Activated effector memory CD4-positive, alpha-beta T cell treated with Interleukin-2 at 50 U/mL for 16 hours (primary cell): ENCODE measurements at regions not wholly inside any gene's neighbourhood (a gene's known extent, or its start where the extent isn't known, plus 50 kb on each side); places are given as distances from the start of the nearest gene placed in this dataset.
A peak's percentile ranks its signal among the peaks of the same experiment; 100 is the strongest.
"Not testable (repeated sequence)": the region's sequence is repeated elsewhere in the genome, so short reads cannot be mapped to it uniquely, and the experiment has no call there.

Experiments
- DNase-seq: peaks from one replicate; pipeline ENCODE4 v3.0.0-alpha.2; 2020

- DNase-seq: no peak
Observed at GRCh38 chr18:70961939-70962338, 673.1 kb downstream of the SOCS6 start.

GRCh38 chr18:70956554-70956953 is 667.7 kb downstream of the SOCS6 start:
- DNase-seq: no peak

GRCh38 chr18:70936160-70936559 is 647.3 kb downstream of the SOCS6 start:
- no peak for DNase-seq

GRCh38 chr18:70931942-70932814 is 643.3 kb downstream of the SOCS6 start:
- DNase-seq: no peak

- DNase-seq: no peak
Observed at GRCh38 chr18:70920840-70921374, 632.1 kb downstream of the SOCS6 start.

GRCh38 chr18:70907673-70908072 is 618.8 kb downstream of the SOCS6 start:
- DNase-seq: no peak

GRCh38 chr18:70892381-70892780 is 603.5 kb downstream of the SOCS6 start:
- DNase-seq: no peak

- no peak for DNase-seq
Observed at GRCh38 chr18:70870292-70870691, 581.4 kb downstream of the SOCS6 start.

GRCh38 chr18:70848329-70848728 is 559.5 kb downstream of the SOCS6 start:
- no peak for DNase-seq

- DNase-seq: no peak
Observed at GRCh38 chr18:70840649-70841048, 551.8 kb downstream of the SOCS6 start.

- no peak for DNase-seq
Observed at GRCh38 chr18:70827632-70828031, 538.8 kb downstream of the SOCS6 start.

GRCh38 chr18:70826571-70826970 is 537.7 kb downstream of the SOCS6 start:
- no peak for DNase-seq

- DNase-seq: no peak
Observed at GRCh38 chr18:70822691-70823090, 533.8 kb downstream of the SOCS6 start.

GRCh38 chr18:70822117-70822516 is 533.3 kb downstream of the SOCS6 start:
- DNase-seq: no peak

- no peak for DNase-seq
Observed at GRCh38 chr18:70808481-70809056, 519.7 kb downstream of the SOCS6 start.

- peak; percentile 39 for DNase-seq
Observed at GRCh38 chr18:70781860-70782453, 493.1 kb downstream of the SOCS6 start.

- DNase-seq: not testable (repeated sequence)
Observed at GRCh38 chr18:70766254-70766653, 477.4 kb downstream of the SOCS6 start.

- no peak for DNase-seq
Observed at GRCh38 chr18:70762812-70763211, 474.0 kb downstream of the SOCS6 start.

- DNase-seq: no peak
Observed at GRCh38 chr18:70758780-70759179, 469.9 kb downstream of the SOCS6 start.

- no peak for DNase-seq
Observed at GRCh38 chr18:70754486-70754885, 465.6 kb downstream of the SOCS6 start.

- DNase-seq: no peak
Observed at GRCh38 chr18:70732916-70733315, 444.1 kb downstream of the SOCS6 start.

- DNase-seq: no peak
Observed at GRCh38 chr18:70732188-70732587, 443.3 kb downstream of the SOCS6 start.

GRCh38 chr18:70720607-70721006 is 431.8 kb downstream of the SOCS6 start:
- no peak for DNase-seq

GRCh38 chr18:70709720-70710119 is 420.9 kb downstream of the SOCS6 start:
- no peak for DNase-seq
